ENCODE measurements at regions not wholly inside any gene's neighbourhood (a gene's known extent, or its start where the extent isn't known, plus 50 kb on each side); places are given as distances from the start of the nearest gene placed in this dataset.

- TF ChIP-seq POLR2A (IDR thresholded peaks at IDR 0.05): no peak
- TF ChIP-seq CTCF (IDR thresholded peaks at IDR 0.05 in 4 of 5, conservative IDR thresholded peaks at IDR 0.05 in 1 of 5): no peak
Measured at GRCh38 chr16:35296962-35297653, 1837.7 kb downstream of the TP53TG3F start.

All from gastrocnemius medialis (tissue), 4 donors.